NCI-H460 (cell line): ENCODE measurements at regions not wholly inside any gene's neighbourhood (a gene's known extent, or its start where the extent isn't known, plus 50 kb on each side); places are given as distances from the start of the nearest gene placed in this dataset.

Experiments
- DNase-seq: peaks from one replicate; pipeline ENCODE4 v3.0.0-alpha.2; 2016; ENCODE audit warnings: low read depth; ENCODE audit errors: extremely low read depth

DNA sequence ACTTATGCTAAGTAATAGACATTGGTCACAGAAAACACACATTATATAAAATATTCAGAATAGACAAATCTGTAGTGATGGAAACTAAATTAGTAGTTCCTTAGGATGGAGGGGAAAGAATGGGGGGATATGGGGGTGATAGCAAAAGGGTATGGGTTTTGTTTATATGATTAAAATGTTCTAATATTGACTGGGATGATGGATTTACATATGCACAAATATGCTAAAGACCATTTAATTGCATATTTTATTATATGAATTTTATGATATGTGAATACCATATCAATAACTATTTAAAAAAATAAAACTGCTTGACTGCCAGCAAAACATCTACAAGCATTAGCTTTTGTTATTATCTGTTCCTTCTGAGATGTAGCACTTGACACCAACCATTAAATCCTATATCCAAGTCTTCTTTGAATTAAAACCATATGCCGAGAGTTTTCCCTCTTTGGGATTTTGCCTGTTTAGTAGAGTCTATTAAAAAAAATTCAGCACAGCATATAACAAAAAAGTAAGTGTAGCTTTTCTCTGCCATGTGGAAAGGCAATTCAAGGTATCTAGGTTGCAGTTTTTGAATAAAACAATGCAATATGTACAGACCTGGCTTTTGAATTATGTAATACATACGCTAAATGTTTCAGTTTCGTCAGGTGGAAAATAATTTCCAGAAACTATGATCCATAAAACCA is 2584.1 kb upstream of the PCDH20 start:
- no peak for DNase-seq

DNA sequence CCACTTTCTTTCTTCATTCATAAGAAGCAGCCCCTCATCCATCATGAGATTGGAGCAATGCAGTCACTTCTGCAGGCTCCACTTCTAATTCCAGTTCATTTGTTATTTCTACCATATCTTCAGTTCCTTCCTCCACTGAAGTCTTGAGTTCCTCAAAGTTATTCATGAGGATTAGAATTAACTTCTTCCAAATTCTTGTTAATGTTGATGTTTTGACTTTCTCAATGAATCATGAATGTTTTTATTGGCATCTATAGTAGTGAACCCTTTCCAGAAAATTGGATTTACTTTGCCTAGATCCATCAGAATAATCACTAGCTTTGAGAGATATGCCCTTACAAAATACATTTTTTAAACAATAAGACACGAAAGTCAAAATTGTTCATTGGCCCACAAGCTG is 2567.7 kb upstream of the PCDH20 start:
- DNase-seq, result no peak

DNA sequence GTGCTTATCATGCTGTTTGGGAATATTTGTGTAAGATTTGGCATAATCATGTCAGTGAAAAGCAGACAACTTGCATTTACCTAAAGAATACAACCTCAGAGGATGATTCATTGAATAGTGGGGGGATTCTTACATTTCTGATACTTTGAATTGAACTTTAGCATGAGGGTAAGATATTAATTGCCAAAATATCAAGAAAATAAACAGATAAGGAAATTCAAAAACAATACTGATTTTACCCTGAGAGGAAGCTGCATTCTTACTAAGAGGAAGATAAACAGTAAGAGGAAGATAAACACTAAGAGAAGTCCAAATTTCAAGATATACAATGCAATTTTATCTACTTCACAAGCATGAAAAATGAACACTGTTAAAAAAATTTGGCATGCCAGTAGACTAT is 2564.3 kb upstream of the PCDH20 start:
- DNase-seq, result no peak

DNA sequence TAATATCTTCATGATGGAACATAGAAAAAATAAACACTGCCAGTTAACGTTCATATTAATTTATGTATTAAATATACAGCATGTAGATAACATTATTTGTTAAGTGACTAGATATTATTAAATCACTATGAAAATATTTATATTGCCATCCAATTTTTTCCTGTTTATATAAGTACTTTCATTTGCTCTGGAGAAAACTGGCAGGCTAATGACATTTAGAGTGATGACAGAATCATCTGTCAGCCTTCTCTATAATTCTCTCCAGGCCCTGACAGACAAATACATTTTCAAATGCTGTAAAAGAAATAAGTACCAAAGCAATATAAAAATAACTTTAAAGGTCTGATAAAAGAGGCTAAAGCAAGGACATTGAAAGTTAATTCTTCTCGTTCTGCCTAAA is 2556.7 kb upstream of the PCDH20 start:
- no peak for DNase-seq

DNA sequence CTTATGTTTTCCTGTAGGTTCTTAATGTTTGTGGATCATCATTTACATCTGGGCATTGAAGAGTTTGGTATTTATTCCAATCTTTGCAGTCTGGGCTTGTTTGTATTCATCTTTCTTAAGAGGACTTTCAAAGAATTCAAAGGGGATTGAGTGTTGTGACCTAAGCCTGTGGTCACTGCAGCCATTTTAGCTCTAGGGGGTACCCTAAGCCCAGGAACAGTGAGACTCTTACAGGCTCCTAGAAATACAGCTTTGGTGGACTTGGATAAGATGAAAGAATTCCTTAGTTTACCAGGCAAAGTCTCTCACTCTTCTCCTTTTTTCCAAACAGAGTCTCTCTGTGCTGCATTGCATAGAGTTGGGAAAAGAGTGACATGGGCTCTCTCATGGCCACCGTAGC is 2539.0 kb upstream of the PCDH20 start:
- no peak for DNase-seq

DNA sequence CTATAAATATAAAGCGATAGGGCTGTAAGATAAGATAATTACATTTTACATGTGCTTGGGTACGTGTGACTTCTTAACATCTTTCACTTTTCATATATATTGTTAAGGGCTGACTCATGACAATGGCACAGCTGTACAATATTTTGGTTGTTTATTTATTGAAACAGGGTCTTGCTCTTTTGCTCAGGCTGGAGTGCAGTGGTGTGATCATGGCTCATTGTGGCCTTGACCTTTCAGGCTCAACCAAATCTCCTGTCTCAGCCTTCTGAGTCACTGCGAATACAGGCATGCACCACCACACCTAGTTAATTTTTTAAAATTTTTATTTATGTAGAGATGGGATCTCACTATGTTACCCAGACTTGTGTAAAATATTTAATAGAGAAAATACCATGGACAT is 2532.4 kb upstream of the PCDH20 start:
- no peak for DNase-seq

DNA sequence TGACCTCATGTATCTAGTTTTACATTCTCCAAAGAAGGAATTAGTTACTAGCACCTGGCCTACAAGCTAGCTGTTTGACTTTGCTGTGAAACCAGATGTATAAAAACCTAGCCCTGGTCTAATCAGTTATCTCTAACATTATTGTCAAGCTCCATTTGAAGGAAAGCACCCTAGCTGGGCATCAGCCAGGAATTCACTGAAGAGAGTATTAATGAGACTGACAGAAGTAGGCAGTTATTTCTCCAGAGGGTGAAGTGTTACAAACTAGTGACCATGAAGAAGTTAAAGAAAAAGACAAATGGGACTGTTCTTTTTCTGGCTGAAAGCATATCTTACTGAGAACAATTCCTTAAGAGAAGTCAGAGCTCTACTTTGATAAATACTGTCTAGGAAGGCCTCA is 2529.3 kb upstream of the PCDH20 start:
- DNase-seq, result no peak

DNA sequence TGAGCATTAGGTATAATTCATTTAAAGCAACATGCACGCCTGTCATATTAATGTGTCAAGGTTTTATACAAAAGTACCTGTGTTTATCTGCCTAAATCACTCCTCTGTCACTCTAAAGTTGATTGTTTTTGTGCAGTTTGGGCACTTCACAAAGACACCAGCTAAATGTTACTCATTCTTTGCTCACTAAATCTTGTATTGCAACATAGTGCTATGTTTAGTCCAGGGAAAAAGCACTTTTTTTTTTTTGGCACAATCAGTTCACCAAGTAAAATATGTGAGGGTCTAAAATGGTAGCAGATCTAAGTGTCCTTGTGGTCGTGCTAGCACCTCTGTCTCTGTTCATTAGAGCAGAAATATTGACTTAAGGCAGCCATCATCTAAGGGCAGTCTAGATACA is 2526.7 kb upstream of the PCDH20 start:
- DNase-seq, result no peak

DNA sequence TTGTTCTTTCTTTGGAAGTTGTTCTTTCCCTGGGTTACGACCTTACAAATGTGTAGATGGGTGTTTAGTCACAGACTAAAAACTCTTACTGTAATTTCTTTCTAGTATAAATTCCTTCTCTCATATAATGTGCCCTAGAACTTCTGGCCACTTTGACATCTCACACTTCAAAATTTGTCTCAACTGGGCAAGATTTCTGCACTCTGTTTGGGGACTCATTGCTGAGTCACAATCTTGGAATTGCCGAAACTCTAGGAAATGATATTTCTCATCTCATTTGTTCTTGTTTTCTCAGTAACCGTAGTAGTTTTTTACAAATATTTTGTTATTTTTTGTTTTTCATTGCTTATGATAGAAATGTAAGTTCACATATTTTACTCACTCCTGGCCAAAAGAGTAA is 2523.2 kb upstream of the PCDH20 start:
- no peak for DNase-seq

DNA sequence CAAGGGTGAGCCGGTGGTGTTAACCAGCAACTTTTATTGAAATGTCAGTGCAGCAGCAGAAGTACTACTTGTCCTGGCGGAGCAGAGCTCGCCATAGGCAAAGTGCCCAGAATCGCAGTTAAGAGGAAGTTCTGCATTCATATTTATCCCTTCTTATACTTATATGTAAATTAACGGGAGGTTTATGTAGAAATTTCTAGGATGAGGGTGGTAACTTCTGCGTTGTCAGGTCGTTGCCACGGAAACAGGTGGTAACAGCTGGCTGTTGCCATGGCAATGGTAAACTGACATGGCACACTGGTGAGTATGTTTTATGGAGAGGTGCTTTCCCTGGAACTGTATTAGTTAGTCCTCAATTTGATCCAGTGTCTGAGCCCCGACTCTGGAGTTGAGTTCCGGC is 2494.9 kb upstream of the PCDH20 start:
- DNase-seq, result no peak

DNA sequence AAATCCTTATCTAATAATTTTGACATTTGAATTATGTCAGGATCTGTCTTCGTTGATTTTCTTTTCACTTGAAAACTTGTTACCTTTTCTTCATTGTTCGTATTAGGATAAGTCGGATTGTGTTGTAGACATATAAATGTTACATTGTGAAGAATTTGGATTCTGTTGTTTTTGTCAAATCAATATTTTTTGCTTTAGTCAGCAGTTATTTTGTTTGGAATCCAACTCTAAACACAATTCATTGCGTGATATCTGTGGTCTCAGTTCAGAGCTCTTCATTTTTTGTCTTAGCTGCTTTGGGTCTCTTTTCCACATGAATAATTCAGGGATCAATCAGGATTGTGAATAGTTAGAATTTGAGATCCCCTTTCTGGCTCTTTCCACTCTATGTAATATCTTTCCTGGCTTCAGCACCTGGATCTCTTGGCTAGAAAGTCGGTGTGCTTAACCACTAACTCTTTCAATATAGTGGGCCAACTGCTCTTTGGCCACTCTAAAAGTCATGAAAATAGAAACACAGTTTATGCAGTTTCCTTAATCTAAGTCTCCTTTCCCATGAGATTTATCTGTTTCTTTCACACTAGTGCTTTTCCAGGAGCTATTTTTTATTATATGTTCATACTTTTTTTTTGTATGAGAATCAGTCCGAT is 2494.2 kb upstream of the PCDH20 start:
- DNase-seq, result no peak

DNA sequence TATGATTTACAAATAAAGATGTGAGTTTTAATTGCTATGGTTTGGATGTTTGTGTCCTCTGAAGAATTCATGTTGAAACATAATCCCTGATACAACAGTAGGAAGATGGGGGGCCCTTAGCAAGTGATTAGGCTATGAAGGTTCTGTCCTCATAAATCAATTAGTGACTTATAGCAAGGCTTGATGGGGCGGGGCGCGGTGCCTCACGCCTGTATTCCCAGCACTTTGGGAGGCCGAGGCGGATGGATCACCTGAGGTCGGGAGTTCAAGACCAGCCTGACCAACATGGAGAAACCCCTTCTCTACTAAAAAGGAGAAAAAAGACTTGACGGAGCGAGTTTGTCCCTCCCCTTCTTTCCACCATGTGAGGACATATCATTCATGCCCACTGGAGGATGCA is 2486.5 kb upstream of the PCDH20 start:
- no peak for DNase-seq

DNA sequence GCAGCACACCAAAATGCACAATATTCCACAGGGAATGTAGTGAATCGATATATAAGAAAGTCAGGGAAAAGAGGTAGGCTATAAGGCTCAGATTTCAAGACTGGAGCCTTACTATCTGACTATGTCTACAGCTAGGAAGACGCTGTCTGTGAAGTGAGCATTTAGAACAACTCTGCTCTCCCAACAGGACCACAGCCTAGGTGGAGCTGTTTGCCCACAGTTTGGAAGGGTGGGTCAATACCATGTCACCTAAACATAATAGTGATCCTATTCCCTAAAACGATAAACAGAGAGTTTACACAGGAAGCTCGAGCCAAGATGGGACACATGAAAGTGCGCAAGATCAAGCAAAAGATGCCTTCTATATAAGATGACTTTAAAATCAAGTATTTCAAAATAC is 2486.0 kb upstream of the PCDH20 start:
- no peak for DNase-seq

DNA sequence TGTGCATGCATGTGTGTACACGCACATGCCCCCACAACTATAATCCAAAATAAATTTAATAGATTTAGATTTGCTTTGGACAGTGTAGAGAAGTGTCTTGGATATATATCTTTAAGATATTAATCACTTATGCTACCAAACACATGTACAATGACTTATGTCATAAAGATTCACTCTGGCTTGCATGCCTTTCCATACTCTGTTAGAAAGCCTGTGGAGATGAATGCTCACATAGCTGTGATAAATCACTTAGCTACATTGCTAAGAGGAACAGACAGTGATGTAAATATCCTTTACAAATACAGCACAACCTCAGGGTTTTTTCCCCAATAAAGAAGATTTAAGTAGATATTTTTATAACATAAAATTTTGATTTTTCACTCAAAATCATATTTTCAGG is 2484.8 kb upstream of the PCDH20 start:
- no peak for DNase-seq

DNA sequence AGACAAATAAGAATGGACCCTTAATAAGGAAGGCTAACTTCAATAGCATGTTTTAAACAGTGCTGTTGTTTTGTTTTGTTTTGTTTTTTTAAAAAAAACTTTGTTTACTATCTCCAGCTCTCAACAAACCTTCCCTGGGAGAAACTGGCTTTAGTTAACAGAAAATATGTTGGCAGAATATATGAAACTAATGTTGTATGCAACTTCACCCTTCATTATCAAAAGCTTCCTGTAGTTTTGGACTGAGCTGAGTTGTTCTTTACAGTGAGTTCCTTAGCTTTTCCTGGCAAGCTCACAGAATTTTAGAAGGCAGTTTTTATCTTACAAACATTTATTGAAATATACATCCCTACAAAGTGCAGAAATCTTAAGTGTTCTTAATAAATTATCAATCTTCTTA is 2480.7 kb upstream of the PCDH20 start:
- DNase-seq, result no peak

DNA sequence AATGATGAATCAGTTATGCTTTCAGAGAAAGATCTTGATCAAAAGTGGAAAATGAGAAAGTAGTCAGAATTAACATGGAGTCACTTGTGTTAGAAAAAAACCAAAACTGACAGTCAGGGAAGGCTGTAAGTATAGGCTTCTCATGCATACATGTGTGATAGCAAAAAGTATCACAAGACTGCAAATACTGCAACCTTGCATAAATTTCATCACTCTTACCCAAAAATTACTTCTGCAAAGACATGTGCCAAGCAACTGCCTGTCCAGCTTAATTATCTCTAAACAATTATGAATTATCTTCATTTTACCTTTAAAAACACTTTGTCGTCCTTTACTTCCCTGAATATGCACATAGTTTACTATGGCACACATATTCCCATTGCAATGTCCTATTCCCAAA is 2466.4 kb upstream of the PCDH20 start:
- no peak for DNase-seq

DNA sequence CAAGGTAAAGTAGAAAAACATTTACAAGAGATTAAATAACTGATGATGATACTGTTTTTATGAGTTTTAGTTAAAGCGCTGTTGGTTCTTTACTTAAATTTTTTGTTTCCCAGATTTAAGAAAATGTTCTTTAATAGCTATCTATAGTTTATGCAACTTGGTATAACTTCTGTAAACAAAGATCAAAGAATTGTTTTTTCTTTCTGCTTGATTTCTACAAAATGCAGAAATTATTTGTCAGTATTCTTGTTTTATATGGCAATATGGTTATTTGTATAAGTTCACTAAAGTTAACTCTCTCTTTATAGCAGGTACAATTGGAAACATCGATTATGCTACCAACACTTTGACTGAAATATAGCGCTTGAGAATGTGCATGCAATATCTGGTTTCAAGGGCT is 2465.1 kb upstream of the PCDH20 start:
- no peak for DNase-seq

DNA sequence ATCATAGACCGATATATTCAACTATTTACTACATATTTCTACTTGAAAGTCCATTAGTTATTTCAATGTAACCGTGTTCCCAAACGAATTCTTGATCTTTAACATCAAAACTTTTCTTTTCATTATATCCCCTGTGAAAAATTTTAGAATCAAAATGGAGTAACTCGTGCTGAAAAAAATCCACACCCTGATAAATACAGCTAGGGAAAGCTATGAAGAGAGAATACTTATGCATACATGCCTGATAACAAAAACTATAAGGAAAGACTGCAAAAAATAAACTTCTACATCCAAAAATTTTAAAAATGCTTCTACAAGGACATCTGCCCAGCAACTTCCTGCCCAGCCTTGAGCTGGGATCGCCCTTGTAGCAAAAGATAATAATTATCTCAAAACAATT is 2458.3 kb upstream of the PCDH20 start:
- DNase-seq, result no peak

DNA sequence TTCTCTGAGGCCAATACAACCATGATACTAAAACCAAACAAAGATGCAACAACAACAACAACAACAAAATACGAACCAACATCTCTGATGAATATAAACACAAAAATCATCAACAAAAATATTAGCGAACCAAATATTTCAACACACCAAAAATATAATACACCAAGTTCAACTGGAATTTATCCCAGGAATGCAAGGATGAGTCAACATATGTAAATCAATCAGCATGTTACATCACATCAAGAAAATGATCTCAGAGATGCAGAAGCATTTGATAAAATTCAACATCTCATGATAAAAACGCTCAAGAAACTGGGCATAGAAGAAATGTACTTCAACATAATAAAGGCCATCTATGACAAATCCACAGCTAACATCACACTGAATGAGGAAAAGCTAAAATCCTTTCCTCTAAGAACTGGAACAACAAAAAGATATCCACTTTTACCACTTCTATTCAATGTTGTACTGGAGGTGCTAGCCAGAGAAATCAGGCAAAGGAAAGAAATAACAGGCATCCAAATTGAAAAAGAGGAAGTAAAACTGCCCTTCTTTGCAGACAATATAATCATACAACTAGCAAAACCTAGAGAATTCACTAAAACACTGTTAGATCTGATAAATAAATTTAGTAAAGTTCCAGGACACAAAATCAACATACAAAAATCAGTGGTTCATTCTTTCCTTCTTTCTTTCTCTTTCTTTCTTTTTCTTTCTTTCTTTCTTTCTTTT is 2448.7 kb upstream of the PCDH20 start:
- no peak for DNase-seq

DNA sequence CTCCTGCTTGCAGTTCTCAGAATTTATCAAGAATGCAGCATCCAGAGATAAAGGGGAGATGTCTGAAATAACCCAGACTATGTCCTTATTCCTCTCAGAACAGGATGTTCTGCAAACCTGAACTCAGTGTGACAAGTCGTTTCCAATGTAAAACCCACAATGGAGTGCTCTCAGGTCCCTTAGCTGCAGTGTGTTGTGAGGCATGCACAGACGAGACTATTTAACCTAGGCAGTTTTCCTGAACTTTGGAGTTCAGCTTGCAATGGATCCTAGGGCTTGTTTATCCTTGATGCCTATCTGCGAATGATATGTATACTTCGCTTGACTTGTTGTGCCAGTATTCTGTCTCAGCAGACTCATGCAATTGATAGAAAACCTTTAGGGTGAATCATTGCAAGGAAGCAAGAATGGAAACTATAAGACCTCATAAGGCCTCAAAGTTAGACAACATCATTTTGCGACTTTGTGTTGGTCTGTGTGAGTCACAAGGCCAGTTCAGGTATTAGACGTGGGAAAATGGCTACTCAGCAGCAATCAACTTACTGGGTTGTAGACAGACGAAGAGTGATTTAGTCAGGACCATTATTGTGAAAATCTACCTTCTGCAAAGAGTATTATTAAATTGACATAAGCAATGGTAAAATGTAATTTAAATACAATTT is 2439.9 kb upstream of the PCDH20 start:
- no peak for DNase-seq

DNA sequence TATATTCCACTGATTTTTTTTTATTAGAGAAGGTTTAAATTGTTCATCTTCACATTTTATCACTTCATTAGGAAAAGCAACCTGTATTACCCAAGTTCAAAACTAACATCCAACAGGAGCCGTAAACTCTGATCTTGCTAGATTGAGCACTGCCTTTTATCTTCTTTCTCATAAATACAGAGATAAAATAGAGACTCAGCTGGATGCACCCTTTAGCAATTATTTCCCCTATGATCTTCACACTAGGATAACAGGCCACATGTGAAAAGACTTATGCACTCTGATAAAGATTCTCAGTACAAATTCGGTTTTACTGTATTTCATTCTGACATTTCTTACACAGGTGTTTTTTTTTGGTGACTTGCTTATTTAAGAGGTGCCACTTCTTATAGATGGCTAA is 2438.2 kb upstream of the PCDH20 start:
- no peak for DNase-seq

DNA sequence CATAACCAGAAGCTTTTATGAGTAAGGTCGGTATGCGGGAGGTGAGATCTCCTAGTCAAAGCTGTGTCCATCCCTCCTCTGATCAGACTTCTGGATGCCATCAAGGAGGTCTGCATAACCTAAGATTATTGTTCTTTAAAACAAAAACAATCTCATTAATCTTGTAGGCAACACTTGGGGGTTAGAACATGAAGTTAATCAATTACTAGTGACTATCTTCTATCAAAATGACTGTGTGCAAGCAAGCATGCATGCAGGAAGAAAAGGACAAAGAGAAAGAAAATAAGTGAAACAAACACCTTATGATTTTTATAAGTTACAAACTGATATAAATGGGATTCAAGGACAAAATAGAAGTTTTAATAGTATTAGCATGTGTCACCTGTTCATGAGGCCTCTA is 2435.9 kb upstream of the PCDH20 start:
- DNase-seq, result no peak
